NK-92 treated with Interleukin-12 subunit alpha and Interleukin-12 subunit beta, amount 100 ng/mL, for 24 hours (cell line): ENCODE measurements at regions not wholly inside any gene's neighbourhood (a gene's known extent, or its start where the extent isn't known, plus 50 kb on each side); places are given as distances from the start of the nearest gene placed in this dataset.

ENCODE experiments used
- DNase-seq: peaks from one replicate; lab custom pipeline; 2025; lab: John Stamatoyannopoulos, UW

DNA sequence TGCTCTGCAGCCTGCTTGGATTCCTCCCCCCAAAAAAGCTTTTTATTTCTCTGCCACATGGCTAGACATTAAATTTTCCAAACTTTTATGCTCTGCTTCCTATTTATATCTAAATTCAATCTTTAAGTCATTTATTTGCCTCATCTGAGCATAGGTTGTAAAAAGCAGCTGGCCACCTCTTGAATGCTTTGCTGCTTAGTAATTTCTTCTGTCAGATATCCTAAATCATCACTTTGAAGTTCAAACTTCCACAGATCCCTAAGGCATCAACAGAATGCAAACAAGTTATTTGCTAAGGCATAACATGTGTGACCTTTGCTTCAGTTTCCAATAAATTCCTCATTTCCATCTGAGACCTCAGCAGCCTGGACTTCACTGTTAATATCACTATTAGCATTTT lies 209.6 kb downstream of the FSCB start:
- DNase-seq = no peak

DNA sequence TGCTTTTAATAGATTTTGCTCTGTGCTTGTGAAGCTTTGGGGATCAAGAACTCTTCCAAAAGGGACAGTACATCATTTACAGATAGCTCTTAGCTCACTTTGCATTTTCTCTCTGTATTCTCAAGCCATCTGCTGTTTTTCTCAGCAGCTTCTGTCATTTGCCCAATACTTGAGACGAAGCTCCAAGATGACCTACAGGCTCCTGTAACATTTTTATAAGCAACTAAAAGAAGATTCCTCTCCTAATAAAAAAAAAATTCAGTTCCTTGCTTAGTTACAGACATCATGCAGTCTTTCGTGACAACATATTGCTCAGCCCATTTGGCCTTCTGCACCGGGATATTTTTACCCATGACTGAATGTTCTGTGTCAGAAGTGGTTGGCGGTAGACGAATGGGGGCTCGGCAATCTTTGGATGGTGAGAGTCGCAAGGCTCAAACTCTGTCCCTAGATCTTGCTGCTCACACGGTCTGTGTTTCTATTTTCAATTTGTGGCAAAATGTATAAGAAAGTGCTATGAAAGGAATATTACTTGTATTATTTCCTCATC lies 215.6 kb downstream of the FSCB start:
- DNase-seq = no peak

DNA sequence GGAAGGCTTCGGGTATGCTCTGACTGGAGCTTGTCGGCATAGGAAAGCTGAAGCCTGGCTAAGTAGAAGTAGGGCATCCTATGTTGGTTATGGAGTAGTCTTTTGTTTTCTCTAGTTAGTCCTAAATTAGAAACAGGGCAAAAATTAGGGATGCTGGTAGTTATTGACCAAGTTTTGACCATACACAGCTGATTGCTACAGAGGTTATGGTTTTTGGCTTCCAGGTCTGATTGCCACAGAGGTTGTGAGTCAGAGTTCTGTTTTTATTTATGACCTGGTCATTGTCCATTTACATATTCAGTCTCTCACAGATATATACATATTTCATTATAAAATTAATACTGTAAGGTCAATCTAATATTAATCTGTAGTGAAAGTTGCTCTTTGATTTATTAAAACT lies 219.2 kb downstream of the FSCB start:
- DNase-seq = no peak

DNA sequence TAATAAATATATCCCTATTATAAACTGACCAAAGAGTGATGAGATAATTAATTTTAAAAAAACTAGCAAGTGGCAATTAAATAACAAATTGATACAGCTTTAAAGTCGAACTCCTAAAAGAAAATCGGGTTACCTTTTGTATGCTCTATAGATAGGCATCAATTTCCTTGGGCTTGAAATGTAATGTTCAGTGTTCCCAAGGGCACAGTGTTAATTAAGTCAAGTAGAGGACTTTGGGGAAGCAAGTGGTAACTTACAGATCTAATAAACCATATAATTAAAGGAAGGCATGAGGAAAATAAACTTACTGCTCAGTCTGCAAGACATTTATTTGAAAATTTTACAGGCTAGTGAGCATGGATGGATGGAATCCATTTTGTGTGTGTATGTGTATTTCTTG lies 220.9 kb downstream of the FSCB start:
- no peak for DNase-seq

DNA sequence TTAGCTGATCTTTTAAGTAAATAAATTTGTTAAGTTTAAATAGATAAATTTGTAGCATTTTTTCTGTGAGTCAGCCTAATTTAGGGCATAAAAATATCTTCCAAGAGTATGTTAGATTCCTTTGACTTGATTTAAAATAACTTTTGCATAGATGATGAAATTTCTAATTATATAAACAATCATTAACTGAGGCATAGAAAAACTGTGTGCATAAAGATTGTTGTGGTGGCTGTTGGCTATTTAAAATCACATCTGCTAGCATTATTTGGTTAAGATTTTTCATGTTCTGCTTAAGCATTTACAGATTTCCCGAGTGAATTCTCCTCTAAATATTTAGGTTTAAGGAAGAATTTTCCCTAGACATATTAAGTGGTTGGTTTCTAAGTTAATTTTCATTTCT lies 223.2 kb downstream of the FSCB start:
- no peak for DNase-seq

DNA sequence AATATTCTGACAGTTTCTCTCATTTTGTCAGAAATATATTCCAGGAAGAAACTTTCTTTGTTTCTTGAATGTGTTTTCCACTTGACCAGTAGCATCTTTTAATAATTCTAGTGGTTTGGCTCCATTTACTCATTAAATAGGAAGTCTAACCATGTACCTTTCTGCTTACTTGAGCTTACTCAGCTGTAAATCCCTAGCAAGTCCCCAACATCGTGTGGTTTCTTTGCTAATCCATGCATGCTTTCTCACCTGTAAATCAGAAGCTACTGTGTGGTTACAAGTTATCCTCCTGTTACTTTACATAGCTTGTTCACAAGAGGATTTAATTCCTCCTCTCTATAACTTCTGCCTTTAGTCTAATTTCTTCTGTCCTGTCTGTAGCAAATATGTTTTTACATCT lies 227.7 kb downstream of the FSCB start:
- no peak for DNase-seq

DNA sequence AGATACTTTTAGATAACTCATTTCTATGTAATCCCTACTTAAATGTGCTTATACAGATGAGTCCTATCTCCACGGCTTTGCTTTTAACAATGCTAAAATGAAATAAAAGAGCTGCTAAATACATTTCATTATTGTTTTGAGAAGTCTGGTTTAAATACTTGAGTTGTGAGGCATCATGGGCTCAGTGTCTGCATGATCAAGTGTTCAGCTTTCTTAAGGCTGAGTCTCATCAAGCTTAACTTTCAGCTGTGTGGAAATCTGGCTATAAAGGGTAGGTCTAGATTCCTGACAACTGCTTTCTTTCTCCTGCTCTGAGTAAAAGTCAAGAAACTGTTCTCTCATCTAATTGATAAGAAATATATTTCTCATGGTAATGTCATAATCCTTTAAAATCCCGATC lies 235.4 kb downstream of the FSCB start:
- DNase-seq = no peak

DNA sequence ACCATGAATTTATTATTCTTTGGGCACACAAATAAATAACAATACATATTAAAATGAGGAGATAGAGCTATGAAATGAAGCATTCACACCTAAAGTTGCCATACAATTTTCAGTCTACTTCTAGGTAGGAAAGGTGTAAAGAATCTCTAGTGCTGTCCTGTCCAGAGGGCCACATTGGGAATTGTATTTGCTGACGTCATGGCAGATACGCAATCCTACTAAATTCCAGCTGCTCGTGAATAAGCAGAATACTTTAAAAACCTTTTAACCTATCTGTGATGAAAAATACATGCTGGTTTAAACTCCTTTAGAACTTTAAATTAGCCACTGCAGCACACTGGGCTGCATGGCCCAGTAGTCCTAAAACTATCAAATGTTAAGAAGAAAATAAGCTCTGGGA lies 236.1 kb downstream of the FSCB start:
- no peak for DNase-seq

DNA sequence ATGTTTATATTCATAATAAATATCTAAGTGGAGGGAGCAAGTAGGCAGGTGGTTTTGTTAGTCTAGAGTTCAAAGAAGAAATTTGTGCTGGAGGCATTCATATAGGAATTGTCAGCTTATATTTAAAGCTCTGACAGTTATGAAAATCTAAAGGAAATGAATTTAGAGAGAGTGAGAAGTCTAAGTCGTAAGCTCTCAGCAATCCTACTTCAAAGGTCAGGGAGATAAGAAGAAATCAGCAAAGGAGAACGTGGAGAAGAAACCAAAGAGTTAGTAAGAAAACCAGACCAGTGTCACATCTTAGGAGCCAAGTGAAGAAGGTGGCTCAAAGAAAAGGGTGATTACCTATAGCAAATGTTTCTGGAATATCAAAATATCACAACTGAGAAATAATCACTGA lies 241.8 kb downstream of the FSCB start:
- no peak for DNase-seq

DNA sequence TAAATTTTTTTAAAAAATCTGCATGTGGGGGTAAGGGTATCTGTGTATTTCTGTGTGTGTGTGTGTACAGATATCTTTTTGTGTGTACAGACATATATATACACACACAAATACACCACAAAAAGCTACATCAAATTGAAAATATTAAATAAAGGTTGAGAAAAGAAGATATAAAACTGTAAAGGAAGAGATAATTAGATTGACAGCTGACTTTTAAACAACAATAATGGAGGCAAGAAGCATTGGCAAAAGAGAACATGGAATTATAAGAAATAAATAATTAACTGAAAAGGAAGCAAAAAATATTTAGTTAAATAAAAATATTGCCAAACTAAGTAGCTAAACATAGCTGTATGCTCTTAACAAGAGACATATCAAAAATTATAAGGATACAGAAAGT lies 291.4 kb downstream of the FSCB start:
- no peak for DNase-seq

DNA sequence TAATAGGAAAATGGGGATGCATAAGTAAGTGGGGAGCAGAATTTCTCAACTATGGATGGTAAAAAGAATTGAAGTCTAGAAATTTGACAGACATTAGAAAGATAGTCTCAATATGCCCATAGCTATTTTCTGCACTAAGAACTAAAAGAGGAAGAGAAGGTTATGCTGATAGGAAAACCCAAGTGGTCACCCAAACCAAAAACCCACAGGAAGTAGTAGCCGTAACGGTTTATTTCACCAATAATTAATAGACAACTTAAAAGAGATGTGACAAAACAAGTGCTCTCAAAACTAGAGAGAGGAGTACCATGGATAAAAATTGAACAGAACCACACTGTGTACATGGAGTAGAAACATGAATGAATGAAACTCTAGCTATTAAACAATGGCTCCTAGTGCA lies 295.4 kb downstream of the FSCB start:
- no peak for DNase-seq

DNA sequence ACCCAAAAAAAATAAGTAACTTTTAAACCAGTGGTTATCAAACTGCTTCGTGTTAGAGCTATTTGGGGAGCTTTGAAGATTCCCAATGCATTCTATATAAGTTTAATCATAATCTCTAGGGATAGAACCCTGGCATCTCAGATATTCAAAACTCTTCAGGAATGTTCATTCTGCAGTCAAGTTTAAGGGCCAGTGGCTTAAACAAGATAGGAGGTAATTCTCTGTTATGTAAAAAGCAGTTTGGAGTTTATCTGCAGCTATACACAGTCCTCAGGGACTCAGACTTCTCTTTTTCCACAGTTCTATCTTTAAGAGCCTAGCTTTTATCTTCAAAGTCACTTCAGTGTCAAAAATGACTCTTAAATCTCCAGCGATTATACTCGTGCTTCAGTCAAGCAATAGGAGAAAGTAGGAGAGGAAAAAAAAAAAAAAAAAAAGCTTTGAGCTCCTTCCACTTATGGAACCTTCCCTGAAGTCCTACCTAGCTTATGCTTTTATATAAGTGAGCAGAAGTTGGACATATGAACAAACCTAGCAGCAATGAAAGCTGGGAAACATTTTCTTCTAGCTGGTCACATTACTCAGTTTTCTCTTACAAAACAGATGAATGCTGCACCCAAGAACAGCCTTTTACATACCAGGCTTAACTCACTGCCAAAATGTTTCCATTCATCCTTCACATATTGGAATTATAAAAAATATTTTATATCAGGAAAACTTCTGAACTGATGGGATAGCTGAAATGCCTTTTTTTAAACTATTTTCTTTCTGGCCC lies 302.8 kb downstream of the FSCB start:
- DNase-seq = no peak

DNA sequence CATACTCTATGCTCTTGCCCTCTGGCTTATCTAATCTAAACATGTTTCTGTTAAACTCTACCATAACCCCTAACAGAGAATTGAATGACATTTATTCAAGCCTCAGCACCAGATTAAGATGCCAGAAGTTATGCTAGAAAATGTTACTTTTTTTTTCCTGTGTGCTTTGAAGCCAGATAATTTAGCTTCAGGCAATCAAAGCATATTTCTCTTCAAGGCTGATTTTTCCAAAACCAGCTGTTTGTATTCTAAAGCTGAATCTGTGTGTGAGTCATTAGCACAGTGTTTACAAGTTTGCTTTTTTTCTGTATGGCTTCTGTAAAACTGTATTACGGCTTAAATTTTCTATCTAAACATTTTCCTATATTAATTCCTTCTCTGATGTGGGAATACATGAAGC lies 326.1 kb downstream of the FSCB start:
- no peak for DNase-seq

DNA sequence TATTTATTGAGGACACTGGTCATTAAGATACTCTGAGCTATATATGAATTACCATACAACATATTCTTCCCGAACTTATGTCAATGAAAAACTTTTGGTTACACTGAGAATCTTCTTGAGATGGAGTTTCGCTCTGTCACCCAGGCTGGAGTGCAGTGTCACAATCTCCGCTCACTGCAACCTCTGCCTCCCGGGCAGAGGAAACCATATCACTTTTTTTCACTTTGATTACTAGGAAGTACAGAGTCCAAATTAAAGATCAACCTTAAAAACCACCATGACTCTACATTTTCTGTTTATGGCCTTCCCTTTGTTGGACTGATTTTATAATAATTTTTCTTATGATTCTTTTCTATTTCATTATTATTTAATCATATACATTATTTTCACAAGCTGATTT lies 336.5 kb downstream of the FSCB start:
- no peak for DNase-seq

DNA sequence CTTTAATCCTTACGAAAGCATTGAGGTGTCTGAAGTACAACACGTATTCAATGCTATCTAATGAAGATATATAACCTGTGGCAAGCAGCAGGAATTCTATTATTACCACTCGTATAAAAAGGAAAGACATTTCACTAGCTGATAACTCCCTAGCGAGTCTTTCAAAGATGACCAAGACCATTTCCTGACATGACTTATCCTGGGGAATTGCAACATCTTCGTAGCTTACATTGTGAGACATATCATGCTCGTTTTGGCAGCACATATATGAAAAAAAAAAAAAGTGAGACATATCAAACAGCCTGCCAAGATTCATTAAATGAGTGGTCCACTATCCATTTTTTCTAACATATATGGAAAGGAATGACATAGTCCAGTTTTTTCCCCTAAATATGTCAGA lies 337.0 kb downstream of the FSCB start:
- no peak for DNase-seq

DNA sequence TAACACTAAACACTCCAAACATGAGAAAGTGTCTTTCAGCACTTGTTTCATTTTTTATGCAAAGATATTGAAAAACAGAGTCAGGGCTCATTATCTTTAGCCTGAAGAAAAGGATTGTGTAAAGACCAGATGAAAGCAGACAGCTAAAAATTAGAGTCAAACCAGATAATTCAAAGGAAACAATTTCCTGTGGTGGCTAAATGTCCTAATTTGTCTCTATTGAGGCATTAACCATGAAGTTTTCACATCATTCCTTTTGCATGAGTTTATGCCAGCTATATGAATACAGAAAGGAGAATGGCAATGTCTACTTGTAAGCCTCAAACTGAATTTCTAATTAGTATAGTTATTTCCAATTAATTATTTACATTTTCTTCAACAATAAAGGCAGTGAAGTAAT lies 338.5 kb downstream of the FSCB start:
- no peak for DNase-seq

DNA sequence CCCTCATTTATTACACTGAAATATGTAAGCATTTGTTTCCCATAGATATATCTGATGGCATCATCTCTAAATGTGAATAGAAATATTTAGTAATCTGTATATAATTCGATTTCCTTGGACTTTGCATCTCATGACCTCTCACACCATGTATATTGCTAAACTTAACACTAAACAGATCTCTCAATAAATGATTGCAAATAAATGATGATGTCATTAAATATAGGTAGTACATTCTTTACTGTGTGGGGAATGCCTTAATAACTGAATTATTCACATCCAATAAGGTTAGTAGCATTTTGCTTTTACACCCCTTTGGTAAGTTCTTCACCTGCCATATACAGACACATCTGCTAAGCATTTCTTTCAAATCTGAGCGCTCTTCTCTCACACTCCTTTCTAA lies 340.5 kb downstream of the FSCB start:
- DNase-seq = no peak

DNA sequence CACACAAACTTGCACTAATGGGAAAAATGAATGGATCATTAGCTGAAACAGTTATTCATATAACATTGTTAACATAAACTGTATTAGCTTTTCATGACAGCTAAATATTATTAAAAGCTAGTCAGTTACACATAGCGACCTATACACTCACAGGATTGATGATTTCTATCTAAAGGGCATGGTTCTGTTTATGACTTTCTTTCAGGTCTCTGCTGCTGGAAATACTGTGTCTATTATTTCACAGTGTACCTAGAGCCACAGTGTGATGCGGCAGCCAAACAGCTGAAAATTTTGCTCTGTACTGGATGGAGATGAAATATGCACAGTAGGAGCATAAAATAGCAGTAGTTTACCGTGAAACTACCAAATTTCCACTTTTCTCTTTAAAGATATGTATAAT lies 341.1 kb downstream of the FSCB start:
- DNase-seq = no peak

DNA sequence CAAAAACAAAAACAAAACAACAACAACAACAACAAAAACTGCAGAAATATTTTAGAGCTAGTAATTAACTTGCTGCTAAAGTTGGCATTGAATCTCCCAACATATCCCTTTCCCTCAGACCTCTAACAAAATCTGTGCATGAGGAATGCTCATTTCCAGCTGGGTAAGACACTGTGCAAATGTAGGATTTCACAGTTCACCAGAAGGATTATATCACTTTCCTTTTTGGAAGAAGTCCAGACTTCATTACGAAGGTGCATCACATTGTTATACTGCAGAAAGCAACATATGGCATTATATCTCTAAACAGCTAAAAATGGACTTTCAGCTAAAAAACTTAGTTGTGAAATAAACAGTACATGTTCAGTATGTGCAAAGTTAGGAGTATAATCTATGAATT lies 341.8 kb downstream of the FSCB start:
- no peak for DNase-seq

DNA sequence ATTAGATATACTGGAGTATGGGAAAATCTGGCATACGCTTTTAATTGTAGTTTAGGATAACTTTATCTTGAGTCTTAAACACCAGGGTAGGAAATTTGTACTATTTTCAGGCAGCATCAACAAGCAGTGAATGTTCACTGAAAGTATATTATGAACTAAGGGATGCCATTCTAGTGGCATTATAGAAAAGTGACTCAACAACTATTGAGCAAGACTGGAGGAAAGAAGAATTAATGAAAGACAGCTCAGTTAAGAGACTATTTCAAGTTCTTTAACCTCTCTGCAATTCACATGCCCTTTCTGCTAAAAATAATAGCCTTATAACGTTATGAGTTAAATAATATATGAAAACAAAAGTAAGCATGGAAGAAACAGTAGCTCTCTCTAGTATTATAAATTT lies 343.1 kb downstream of the FSCB start:
- DNase-seq = no peak

DNA sequence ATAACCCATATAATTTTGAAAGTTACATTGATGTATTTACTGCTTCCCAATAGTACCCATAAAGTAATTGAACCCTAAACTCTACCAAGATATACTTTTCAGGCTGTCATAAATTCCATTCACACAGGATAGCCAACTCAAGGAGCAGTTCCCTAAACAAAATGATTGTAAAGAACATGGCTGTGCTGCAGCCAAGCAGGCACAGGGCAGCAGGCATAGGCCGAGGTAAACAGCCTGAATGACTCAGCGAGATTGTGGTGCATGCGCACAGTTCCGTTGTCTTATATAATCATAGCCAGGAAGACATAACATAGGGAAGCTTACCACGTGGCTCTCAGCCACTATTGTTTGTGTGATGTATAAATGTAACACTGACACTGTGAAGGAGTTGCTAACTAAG lies 344.9 kb downstream of the FSCB start:
- DNase-seq = no peak

DNA sequence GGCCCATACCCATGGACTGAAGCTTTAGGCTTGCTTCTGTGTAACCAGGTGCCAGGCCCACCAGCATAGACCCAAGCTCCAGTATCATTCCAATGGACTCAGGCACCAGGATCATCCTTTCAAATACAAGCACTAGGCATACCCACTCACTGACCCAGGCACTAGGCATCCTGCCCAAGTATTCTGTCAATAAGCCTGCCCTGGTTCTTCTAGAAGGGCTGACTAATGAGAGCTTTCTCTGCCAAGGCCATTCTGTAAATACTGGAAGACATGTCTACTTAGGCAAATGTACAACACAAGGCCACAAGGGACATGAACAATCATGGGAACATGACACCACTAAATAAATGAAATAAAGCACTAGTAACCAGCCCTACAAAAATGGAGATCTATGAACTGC lies 352.2 kb downstream of the FSCB start:
- DNase-seq = no peak

DNA sequence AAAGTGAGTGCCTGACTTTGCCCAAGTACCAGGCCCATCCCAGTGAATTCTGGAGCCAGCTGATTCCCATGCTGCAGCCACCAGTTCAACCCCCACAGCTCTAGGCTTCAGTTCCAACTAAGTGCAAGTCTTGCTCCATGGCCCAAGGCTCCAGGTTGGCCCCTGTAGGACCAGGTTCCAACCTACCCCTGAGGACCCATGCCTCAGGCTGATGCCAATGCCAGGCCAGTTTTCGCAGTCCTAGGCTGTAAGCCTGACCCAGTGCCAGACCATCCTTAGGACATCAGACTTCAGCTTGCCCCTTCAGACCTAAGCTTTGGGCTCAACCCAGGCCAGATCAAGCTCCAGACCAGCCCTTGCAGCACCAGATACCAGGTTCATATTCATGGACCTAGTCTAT lies 352.6 kb downstream of the FSCB start:
- no peak for DNase-seq

DNA sequence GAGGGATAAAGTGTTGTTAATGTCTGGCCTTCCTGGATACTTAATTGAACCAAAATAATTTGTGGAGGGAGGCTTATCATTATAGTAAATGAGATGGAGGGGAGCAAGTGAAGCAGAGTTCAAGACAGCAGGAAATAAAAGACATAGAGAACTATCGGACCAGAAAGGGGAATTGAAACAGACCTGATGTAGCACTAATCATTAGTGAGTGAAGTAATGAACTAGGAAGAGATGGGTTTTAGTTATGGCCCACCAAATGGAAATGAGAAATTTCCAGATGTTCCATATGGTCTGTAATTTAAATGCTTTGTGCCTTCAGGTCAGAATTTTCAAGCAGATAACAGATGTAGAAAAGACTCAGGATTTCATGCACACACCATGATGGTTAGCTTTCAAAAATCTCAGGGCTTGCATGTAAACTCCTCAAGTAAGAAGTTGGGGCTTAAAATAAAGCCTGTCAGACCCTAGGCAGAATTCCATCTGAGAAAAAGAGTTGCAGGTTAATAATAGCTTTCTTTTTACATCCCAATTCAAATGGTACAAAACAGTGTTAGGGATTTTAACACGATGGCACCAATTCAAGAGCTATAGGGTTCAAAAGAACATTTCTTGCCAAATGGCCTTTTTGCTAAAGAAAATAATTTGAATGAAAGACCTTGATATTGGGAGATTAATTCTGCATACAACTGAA lies 355.8 kb downstream of the FSCB start:
- DNase-seq = no peak
